Body of pancreas (tissue), 4 donors: ENCODE measurements at regions not wholly inside any gene's neighbourhood (a gene's known extent, or its start where the extent isn't known, plus 50 kb on each side); places are given as distances from the start of the nearest gene placed in this dataset.

ENCODE experiments used
- ATAC-seq: fragments of 150-250 bp; one replicate; pipeline ENCODE4 v1.9.1; 2016
- DNase-seq, 4 donors: peaks; one replicate each; pipeline ENCODE4 v3.0.0-alpha.2; 2019
- H3K27ac ChIP-seq, 4 donors: fragments of 200-600 bp; sonication (generic); 1 replicate in 3 of 4; 2 replicates in 1 of 4; pipeline versions ENCODE4 v1.5.1 to v1.6.1; 2016 to 2019; ENCODE audit warnings: mild to moderate bottlenecking in 1 of 4, mixed read lengths in 1 of 4, moderate library complexity in 1 of 4
- H3K27me3 ChIP-seq, 2 donors: fragments of 200-600 bp; sonication (generic); one replicate each; pipeline ENCODE4 v1.6.0; 2016; ENCODE audit warnings: mild to moderate bottlenecking in 1 of 2
- H3K36me3 ChIP-seq, 2 donors: fragments of 200-600 bp; sonication (generic); replicated peaks in 1 of 2; 2 replicates each; pipeline ENCODE4 v1.5.1; 2016; ENCODE audit warnings: low read depth in 2 of 2; ENCODE audit not compliant: insufficient read depth in 1 of 2
- H3K4me1 ChIP-seq: fragments of 200-600 bp; sonication (generic); one replicate; pipeline ENCODE4 v1.6.0; 2016
- H3K4me3 ChIP-seq, 2 donors: fragments of 200-600 bp; sonication (generic); 1 replicate in 1 of 2; 2 replicates in 1 of 2; pipeline ENCODE4 v1.5.1; 2016 to 2019
- H3K9me3 ChIP-seq, 3 donors: fragments of 200-600 bp; sonication (generic); 1 replicate in 2 of 3; 2 replicates in 1 of 3; pipeline ENCODE4 v1.5.1; 2016
- POLR2A ChIP-seq, 3 donors: fragments of 450-650 bp; IDR thresholded peaks; one replicate each; pipeline ENCODE4 v1.6.1; 2016; ENCODE audit warnings: antibody characterized with exemption in 3 of 3, mild to moderate bottlenecking in 2 of 3
- WGBS, 2 donors: methylation state at CpG; one replicate each; pipeline ENCODE4 v1.1.5; 2017; 5-methylcytosine and 5-hydroxymethylcytosine counted together
- intact Hi-C: fragments of 100-400 bp; cut with DNase I; formaldehyde crosslinking; loops from one replicate; pipeline ENCODE4 v1.15.1; 2023
- TF ChIP-seq, protein P1 (sequence below), 7 experiments: fragments of 450-650 bp in 4 of 7; fragments of 200-600 bp in 3 of 7; sonication (generic) in 3 of 7; IDR thresholded peaks; one replicate each; pipeline ENCODE4 v1.5.1; 2016 to 2019; ENCODE audit warnings: antibody characterized with exemption in 7 of 7

GRCh38 chr22:48112687-48113521 lies 1350.5 kb downstream of the TBC1D22A start:
- ATAC-seq (no peak), DNase-seq (no peak)
- peak overlapping the region in 1 of 4 donors; percentile 43 for H3K27ac ChIP-seq
- H3K4me1 ChIP-seq: no peaks in the 10 kb centered on the region
- H3K9me3 ChIP-seq: no peaks in the 10 kb centered on the region
- no peaks in the 10 kb centered on the region for H3K27me3 ChIP-seq
- no peaks in the 10 kb centered on the region for H3K36me3 ChIP-seq
- WGBS, 2 donors: 43 to 61% methylated on average over 8 of the region's 8 CpGs
- intact Hi-C loops: no loop called here
- no peak for TF ChIP-seq POLR2A (IDR thresholded peaks at IDR 0.05)
- TF ChIP-seq, protein P1, sequence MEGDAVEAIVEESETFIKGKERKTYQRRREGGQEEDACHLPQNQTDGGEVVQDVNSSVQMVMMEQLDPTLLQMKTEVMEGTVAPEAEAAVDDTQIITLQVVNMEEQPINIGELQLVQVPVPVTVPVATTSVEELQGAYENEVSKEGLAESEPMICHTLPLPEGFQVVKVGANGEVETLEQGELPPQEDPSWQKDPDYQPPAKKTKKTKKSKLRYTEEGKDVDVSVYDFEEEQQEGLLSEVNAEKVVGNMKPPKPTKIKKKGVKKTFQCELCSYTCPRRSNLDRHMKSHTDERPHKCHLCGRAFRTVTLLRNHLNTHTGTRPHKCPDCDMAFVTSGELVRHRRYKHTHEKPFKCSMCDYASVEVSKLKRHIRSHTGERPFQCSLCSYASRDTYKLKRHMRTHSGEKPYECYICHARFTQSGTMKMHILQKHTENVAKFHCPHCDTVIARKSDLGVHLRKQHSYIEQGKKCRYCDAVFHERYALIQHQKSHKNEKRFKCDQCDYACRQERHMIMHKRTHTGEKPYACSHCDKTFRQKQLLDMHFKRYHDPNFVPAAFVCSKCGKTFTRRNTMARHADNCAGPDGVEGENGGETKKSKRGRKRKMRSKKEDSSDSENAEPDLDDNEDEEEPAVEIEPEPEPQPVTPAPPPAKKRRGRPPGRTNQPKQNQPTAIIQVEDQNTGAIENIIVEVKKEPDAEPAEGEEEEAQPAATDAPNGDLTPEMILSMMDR (IDR thresholded peaks at IDR 0.05): no peak
- no peak overlapping the region for H3K4me3 ChIP-seq

- no peak for ATAC-seq
- H3K36me3 ChIP-seq: no peaks in the 10 kb centered on the region
- intact Hi-C loops: no loop called here
- WGBS, 2 donors: 59 to 64% methylated on average over 6 of the region's 6 CpGs
- H3K27ac ChIP-seq: no peak overlapping the region
- H3K27me3 ChIP-seq: no peaks in the 10 kb centered on the region
- no peaks in the 10 kb centered on the region for H3K4me1 ChIP-seq
- no peak overlapping the region for H3K4me3 ChIP-seq
- no peaks in the 10 kb centered on the region for H3K9me3 ChIP-seq
- TF ChIP-seq, protein P1 (IDR thresholded peaks at IDR 0.05): no peak
- no peak for TF ChIP-seq POLR2A (IDR thresholded peaks at IDR 0.05)
- no peak for DNase-seq
Measured at GRCh38 chr22:48106715-48107259, 1344.3 kb downstream of the TBC1D22A start.

DNA sequence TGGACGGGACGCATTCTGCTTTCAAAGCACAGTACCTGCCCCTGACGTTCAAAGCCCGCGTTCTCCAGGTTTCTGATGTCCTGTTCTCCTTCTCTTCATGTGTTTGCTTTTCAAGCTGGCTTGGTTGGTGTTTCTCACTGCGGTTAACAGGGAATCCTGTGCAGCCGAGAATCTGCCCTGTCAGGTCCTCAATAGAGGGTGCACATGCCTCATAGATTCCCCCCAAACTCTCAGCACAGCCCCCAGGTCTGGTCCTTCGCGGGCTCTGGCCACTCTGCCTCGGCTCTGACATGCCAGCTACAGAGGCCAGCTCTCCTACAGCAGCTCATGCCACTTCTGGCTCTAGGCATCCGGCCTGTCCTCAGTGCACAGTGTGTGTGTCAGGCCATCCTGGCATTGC lies 1343.8 kb downstream of the TBC1D22A start:
- intact Hi-C loops: no loop called here

GRCh38 chr22:48105259-48105658 lies 1342.8 kb downstream of the TBC1D22A start:
- Histone ChIP-seq H3K27me3 (no peaks in the 10 kb centered on the region), H3K9me3 (no peaks in the 10 kb centered on the region), H3K4me1 (no peaks in the 10 kb centered on the region), H3K27ac (no peak overlapping the region), H3K36me3 (no peaks in the 10 kb centered on the region), H3K4me3 (no peak overlapping the region)
- WGBS, 2 donors: 51 to 57% methylated on average over 9 of the region's 9 CpGs
- no peak for ATAC-seq
- TF ChIP-seq, protein P1 (IDR thresholded peaks at IDR 0.05): no peak
- TF ChIP-seq POLR2A (IDR thresholded peaks at IDR 0.05): no peak
- intact Hi-C loops: no loop called here
- no peak for DNase-seq

More for the DNA sequence above, 1343.8 kb downstream of the TBC1D22A start:
- ATAC-seq: no peak
- H3K4me3 ChIP-seq: no peak overlapping the region
- H3K27me3 ChIP-seq: no peaks in the 10 kb centered on the region
- no peak overlapping the region for H3K27ac ChIP-seq
- WGBS, 2 donors: 53 to 63% methylated on average over 9 to 11 of the region's 11 CpGs
- H3K4me1 ChIP-seq: no peaks in the 10 kb centered on the region
- no peak for DNase-seq
- TF ChIP-seq, protein P1 (IDR thresholded peaks at IDR 0.05): no peak
- TF ChIP-seq POLR2A (IDR thresholded peaks at IDR 0.05): no peak
- H3K36me3 ChIP-seq: no peaks in the 10 kb centered on the region
- no peaks in the 10 kb centered on the region for H3K9me3 ChIP-seq
